ENCODE measurements at regions not wholly inside any gene's neighbourhood (a gene's known extent, or its start where the extent isn't known, plus 50 kb on each side); places are given as distances from the start of the nearest gene placed in this dataset.

GRCh38 chr21:19853061-19853460 lies 1145.1 kb upstream of the NCAM2 start:
- TF ChIP-seq, protein P1, sequence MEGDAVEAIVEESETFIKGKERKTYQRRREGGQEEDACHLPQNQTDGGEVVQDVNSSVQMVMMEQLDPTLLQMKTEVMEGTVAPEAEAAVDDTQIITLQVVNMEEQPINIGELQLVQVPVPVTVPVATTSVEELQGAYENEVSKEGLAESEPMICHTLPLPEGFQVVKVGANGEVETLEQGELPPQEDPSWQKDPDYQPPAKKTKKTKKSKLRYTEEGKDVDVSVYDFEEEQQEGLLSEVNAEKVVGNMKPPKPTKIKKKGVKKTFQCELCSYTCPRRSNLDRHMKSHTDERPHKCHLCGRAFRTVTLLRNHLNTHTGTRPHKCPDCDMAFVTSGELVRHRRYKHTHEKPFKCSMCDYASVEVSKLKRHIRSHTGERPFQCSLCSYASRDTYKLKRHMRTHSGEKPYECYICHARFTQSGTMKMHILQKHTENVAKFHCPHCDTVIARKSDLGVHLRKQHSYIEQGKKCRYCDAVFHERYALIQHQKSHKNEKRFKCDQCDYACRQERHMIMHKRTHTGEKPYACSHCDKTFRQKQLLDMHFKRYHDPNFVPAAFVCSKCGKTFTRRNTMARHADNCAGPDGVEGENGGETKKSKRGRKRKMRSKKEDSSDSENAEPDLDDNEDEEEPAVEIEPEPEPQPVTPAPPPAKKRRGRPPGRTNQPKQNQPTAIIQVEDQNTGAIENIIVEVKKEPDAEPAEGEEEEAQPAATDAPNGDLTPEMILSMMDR (conservative IDR thresholded peaks at IDR 0.05) = no peak
- WGBS, 2 experiments (ENCODE audit: insufficient coverage in 1 of 2, insufficient read length in 1 of 2) = 89 to 95% methylated on average over 5 to 10 of the region's 10 CpGs
- no peak overlapping the region for H3K4me3 Mint-ChIP-seq
- H3K36me3 Mint-ChIP-seq (ENCODE audit: low read depth) = no peaks in the 10 kb centered on the region
- Histone ChIP-seq H3K27ac (ENCODE audit: low read depth, low read length) (no peak overlapping the region), H3K9me3 (ENCODE audit: control insufficient read depth, low read length) (no peaks in the 10 kb centered on the region), H3K9ac (ENCODE audit: extremely low read depth, low read length, poor library complexity, severe bottlenecking) (no peak overlapping the region), H3K4me3 (ENCODE audit: low read length) (no peak overlapping the region), H3K4me1 (ENCODE audit: control insufficient read depth, insufficient read depth, low read length) (no peaks in the 10 kb centered on the region), H3K27me3 (ENCODE audit: control insufficient read depth, insufficient read depth, low read length, poor library complexity, severe bottlenecking) (no peaks in the 10 kb centered on the region), H3K36me3 (ENCODE audit: control insufficient read depth, insufficient read depth, low read length) (no peaks in the 10 kb centered on the region)
- no peak overlapping the region for H3K27ac Mint-ChIP-seq
- no peaks in the 10 kb centered on the region for H3K4me1 Mint-ChIP-seq
- no peaks in the 10 kb centered on the region for H3K27me3 Mint-ChIP-seq (ENCODE audit: insufficient read depth)
- no peaks in the 10 kb centered on the region for H3K9me3 Mint-ChIP-seq
- DNase-seq = no peak

DNA sequence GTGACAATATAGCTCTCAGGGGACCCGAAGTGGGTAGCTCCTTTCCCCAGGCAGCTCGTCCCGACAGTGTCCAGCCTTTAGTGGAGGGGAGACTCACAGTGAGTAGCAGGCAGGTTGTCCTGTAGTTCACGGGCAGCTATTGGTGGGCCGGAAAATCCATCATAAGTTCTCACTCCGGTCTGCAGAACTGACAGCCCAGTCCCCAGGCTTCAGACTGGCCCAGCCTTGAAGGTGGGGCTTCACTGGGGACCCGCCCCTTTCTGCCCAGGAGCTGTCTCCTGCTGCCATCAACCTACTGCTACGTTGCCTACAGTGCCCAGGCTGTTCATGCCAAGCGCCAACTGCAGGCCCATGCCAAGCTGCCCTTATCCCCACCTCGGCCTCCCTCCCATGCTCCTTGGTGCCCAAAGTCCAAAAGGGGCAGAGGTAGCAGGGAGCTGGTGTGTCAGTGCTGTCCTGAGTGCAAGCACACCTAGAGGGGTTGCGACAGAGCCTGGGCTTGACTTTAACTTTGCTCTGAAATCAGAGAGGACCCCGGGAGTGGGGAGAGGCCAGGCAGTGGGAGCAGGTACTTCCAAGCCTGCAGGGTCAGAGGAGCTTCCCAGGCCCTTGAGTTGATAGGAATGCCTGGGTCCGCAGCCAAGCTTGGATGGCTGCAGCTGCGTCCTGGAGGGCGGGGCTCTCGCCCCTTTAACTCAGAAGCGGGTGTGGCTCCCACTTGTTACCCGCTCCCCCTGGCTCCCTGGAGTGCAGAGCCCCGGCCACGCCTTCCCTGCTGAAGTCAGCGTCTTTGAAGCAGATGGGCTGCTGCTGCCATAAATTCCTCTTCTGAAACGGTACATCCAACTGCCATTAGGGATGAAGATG lies 1144.3 kb upstream of the NCAM2 start:
- no peaks in the 10 kb centered on the region for H3K4me1 Mint-ChIP-seq
- WGBS, 2 experiments (ENCODE audit: insufficient coverage in 1 of 2, insufficient read length in 1 of 2) = 90 to 91% methylated on average over 17 to 22 of the region's 22 CpGs
- Histone ChIP-seq H3K4me3 (ENCODE audit: low read length) (no peak overlapping the region), H3K4me1 (ENCODE audit: control insufficient read depth, insufficient read depth, low read length) (no peaks in the 10 kb centered on the region), H3K9ac (ENCODE audit: extremely low read depth, low read length, poor library complexity, severe bottlenecking) (no peak overlapping the region), H3K27me3 (ENCODE audit: control insufficient read depth, insufficient read depth, low read length, poor library complexity, severe bottlenecking) (no peaks in the 10 kb centered on the region), H3K27ac (ENCODE audit: low read depth, low read length) (no peak overlapping the region), H3K9me3 (ENCODE audit: control insufficient read depth, low read length) (no peaks in the 10 kb centered on the region), H3K36me3 (ENCODE audit: control insufficient read depth, insufficient read depth, low read length) (no peaks in the 10 kb centered on the region)
- peak; percentile 55 for DNase-seq
- no peak overlapping the region for H3K4me3 Mint-ChIP-seq
- TF ChIP-seq, protein P1 (conservative IDR thresholded peaks at IDR 0.05) = no peak
- H3K36me3 Mint-ChIP-seq (ENCODE audit: low read depth) = no peaks in the 10 kb centered on the region
- H3K27ac Mint-ChIP-seq = no peak overlapping the region
- H3K9me3 Mint-ChIP-seq = no peaks in the 10 kb centered on the region
- H3K27me3 Mint-ChIP-seq (ENCODE audit: insufficient read depth) = no peaks in the 10 kb centered on the region

GRCh38 chr21:19855522-19855921 lies 1142.7 kb upstream of the NCAM2 start:
- H3K36me3 Mint-ChIP-seq (ENCODE audit: low read depth) = no peaks in the 10 kb centered on the region
- H3K4me1 ChIP-seq (ENCODE audit: control insufficient read depth, insufficient read depth, low read length) = no peaks in the 10 kb centered on the region
- H3K27ac ChIP-seq (ENCODE audit: low read depth, low read length) = no peak overlapping the region
- no peak overlapping the region for H3K4me3 ChIP-seq (ENCODE audit: low read length)
- H3K9ac ChIP-seq (ENCODE audit: extremely low read depth, low read length, poor library complexity, severe bottlenecking) = no peak overlapping the region
- no peak for DNase-seq
- WGBS, 2 experiments (ENCODE audit: insufficient coverage in 1 of 2, insufficient read length in 1 of 2) = 79 to 83% methylated on average over 1 to 3 of the region's 3 CpGs
- no peak overlapping the region for H3K4me3 Mint-ChIP-seq
- no peaks in the 10 kb centered on the region for H3K9me3 ChIP-seq (ENCODE audit: control insufficient read depth, low read length)
- no peaks in the 10 kb centered on the region for H3K9me3 Mint-ChIP-seq
- no peak overlapping the region for H3K27ac Mint-ChIP-seq
- no peaks in the 10 kb centered on the region for H3K36me3 ChIP-seq (ENCODE audit: control insufficient read depth, insufficient read depth, low read length)
- no peaks in the 10 kb centered on the region for H3K4me1 Mint-ChIP-seq
- H3K27me3 ChIP-seq (ENCODE audit: control insufficient read depth, insufficient read depth, low read length, poor library complexity, severe bottlenecking) = no peaks in the 10 kb centered on the region
- no peaks in the 10 kb centered on the region for H3K27me3 Mint-ChIP-seq (ENCODE audit: insufficient read depth)
- TF ChIP-seq, protein P1 (conservative IDR thresholded peaks at IDR 0.05) = no peak

Measured in endodermal cell (in vitro differentiated cells).